HG02981 (cell line): ENCODE measurements at regions not wholly inside any gene's neighbourhood (a gene's known extent, or its start where the extent isn't known, plus 50 kb on each side); places are given as distances from the start of the nearest gene placed in this dataset.
A peak's percentile ranks its signal among the peaks of the same experiment; 100 is the strongest.

Source experiments
- ATAC-seq: cut with Tn5 transposase; IDR thresholded peaks from one replicate; pipeline ENCODE4 v1.9.1; 2021; ENCODE audit warnings: mild to moderate bottlenecking, moderate library complexity; ENCODE audit not compliant: unreplicated experiment

- peak; percentile 49 for ATAC-seq
These were observed 498.1 kb upstream of the FSTL5 start for GRCh38 chr4:162661913-162662312.

GRCh38 chr4:162659716-162660115 is 495.9 kb upstream of the FSTL5 start:
- ATAC-seq, result no peak

- no peak for ATAC-seq
These were observed 494.2 kb upstream of the FSTL5 start for GRCh38 chr4:162657966-162658365.

- ATAC-seq, result no peak
These were observed 486.4 kb upstream of the FSTL5 start for GRCh38 chr4:162650166-162650565.

GRCh38 chr4:162645381-162645780 is 481.6 kb upstream of the FSTL5 start:
- no peak for ATAC-seq

GRCh38 chr4:162644346-162644745 is 480.5 kb upstream of the FSTL5 start:
- no peak for ATAC-seq

GRCh38 chr4:162640152-162640551 is 476.4 kb upstream of the FSTL5 start:
- ATAC-seq, result no peak

GRCh38 chr4:162634390-162634789 is 470.6 kb upstream of the FSTL5 start:
- ATAC-seq, result no peak

- no peak for ATAC-seq
These were observed 458.9 kb upstream of the FSTL5 start for GRCh38 chr4:162622664-162623063.

- no peak for ATAC-seq
These were observed 446.3 kb upstream of the FSTL5 start for GRCh38 chr4:162610116-162610515.

- no peak for ATAC-seq
These were observed 422.5 kb upstream of the FSTL5 start for GRCh38 chr4:162586266-162586665.

GRCh38 chr4:162582180-162582579 is 418.4 kb upstream of the FSTL5 start:
- no peak for ATAC-seq

- no peak for ATAC-seq
These were observed 401.9 kb upstream of the FSTL5 start for GRCh38 chr4:162565730-162566129.

- no peak for ATAC-seq
These were observed 396.3 kb upstream of the FSTL5 start for GRCh38 chr4:162560073-162560472.

GRCh38 chr4:162557516-162558106 is 393.8 kb upstream of the FSTL5 start:
- peak; percentile 68 for ATAC-seq

GRCh38 chr4:162535121-162535520 is 371.3 kb upstream of the FSTL5 start:
- no peak for ATAC-seq

- ATAC-seq, result no peak
These were observed 359.4 kb upstream of the FSTL5 start for GRCh38 chr4:162523171-162523570.

- no peak for ATAC-seq
These were observed 358.9 kb upstream of the FSTL5 start for GRCh38 chr4:162522724-162523123.

- ATAC-seq, result no peak
These were observed 347.1 kb upstream of the FSTL5 start for GRCh38 chr4:162510937-162511336.

- no peak for ATAC-seq
These were observed 346.3 kb upstream of the FSTL5 start for GRCh38 chr4:162510115-162510514.

- ATAC-seq, result no peak
These were observed 345.5 kb upstream of the FSTL5 start for GRCh38 chr4:162509333-162509732.

- no peak for ATAC-seq
These were observed 342.5 kb upstream of the FSTL5 start for GRCh38 chr4:162506253-162506652.

- no peak for ATAC-seq
These were observed 340.1 kb upstream of the FSTL5 start for GRCh38 chr4:162503868-162504267.
